Aorta (tissue), 5 donors: ENCODE measurements at regions not wholly inside any gene's neighbourhood (a gene's known extent, or its start where the extent isn't known, plus 50 kb on each side); places are given as distances from the start of the nearest gene placed in this dataset.
A peak's percentile ranks its signal among the peaks of the same experiment; 100 is the strongest.

Source experiments
- ATAC-seq: fragments of 200-7000 bp; cut with Tn5 transposase; one replicate; pipeline ENCODE4 v1.9.1; 2022; ENCODE audit warnings: moderate library complexity; ENCODE audit not compliant: low FRiP score
- DNase-seq, 2 donors: peaks; one replicate each; pipeline ENCODE4 v3.0.0-alpha.2; 2020
- H3K27ac ChIP-seq, 2 donors: one replicate each; pipeline ENCODE4 v1.5.1; 2013; ENCODE audit warnings: low read length in 2 of 2, mild to moderate bottlenecking in 2 of 2, moderate library complexity in 2 of 2, control low read depth in 1 of 2, inconsistent platforms in 1 of 2, low read depth in 1 of 2
- H3K27me3 ChIP-seq, 2 donors: one replicate each; pipeline ENCODE4 v1.6.1; 2013; ENCODE audit warnings: control low read depth in 1 of 2, low read length in 1 of 2, mild to moderate bottlenecking in 1 of 2, moderate library complexity in 1 of 2; ENCODE audit not compliant: insufficient read depth in 2 of 2, control insufficient read depth in 1 of 2
- H3K36me3 ChIP-seq, 2 donors: one replicate each; pipeline ENCODE4 v1.6.1; 2013; ENCODE audit warnings: control low read depth in 1 of 2, low read length in 1 of 2, mild to moderate bottlenecking in 1 of 2; ENCODE audit not compliant: insufficient read depth in 2 of 2, control insufficient read depth in 1 of 2
- H3K4me1 ChIP-seq, 2 donors: one replicate each; pipeline ENCODE4 v1.6.1; 2013; ENCODE audit warnings: low read length in 2 of 2, control low read depth in 1 of 2, mild to moderate bottlenecking in 1 of 2, moderate library complexity in 1 of 2; ENCODE audit not compliant: insufficient read depth in 2 of 2, control insufficient read depth in 1 of 2
- H3K4me3 ChIP-seq, 2 donors: one replicate each; pipeline ENCODE4 v1.5.1; 2013; ENCODE audit warnings: low read length in 2 of 2, control low read depth in 1 of 2, mild to moderate bottlenecking in 1 of 2
- H3K9me3 ChIP-seq: one replicate; pipeline ENCODE4 v1.6.1; 2013; ENCODE audit warnings: mild to moderate bottlenecking, low read length; ENCODE audit not compliant: control insufficient read depth
- WGBS, 2 donors: extraction: QIAGEN DNeasy Blood & Tissue Kit; methylation state at CpG; one replicate each; pipeline ENCODE4 v1.1.7; 2013; 5-methylcytosine and 5-hydroxymethylcytosine counted together
- intact Hi-C, 2 donors: fragments of 100-400 bp; cut with DNase I; formaldehyde crosslinking; loops; one replicate each; pipeline versions ENCODE4 v1.14.2 to v1.15.0; 2022
- donor health status: healthy with polysubstance abuse.
- donor health status: Bipolar disorder and iron deficiency.
- donor health status: DM: no; HTN: no; CAD: no.
- donor health status: DM: no; HTN: no; CAD: no.
- donor health status: DM: yes; HTN: yes; CAD: no.

- no peak for DNase-seq
- no peak overlapping the region for H3K27ac ChIP-seq
- no peak for ATAC-seq
- H3K4me3 ChIP-seq: no peak overlapping the region
- WGBS, 2 donors: 77 to 80% methylated on average over 2 of the region's 2 CpGs
- H3K9me3 ChIP-seq: no peaks in the 10 kb centered on the region
- no peaks in the 10 kb centered on the region for H3K4me1 ChIP-seq
- intact Hi-C loops: no loop called here
- H3K36me3 ChIP-seq: no peaks in the 10 kb centered on the region
- no peaks in the 10 kb centered on the region for H3K27me3 ChIP-seq
Measured at GRCh38 chr20:6228302-6228843, 105.5 kb upstream of the FERMT1 start.

- DNase-seq (no peak), ATAC-seq (no peak)
- intact Hi-C loops: no loop called here
- Histone ChIP-seq H3K9me3 (no peaks in the 10 kb centered on the region), H3K27ac (no peak overlapping the region), H3K4me3 (no peak overlapping the region), H3K4me1 (no peaks in the 10 kb centered on the region), H3K36me3 (no peaks in the 10 kb centered on the region), H3K27me3 (no peaks in the 10 kb centered on the region)
- WGBS, 2 donors: 96 to 97% methylated on average over 22 of the region's 22 CpGs
Measured at GRCh38 chr20:6213311-6213710, 90.5 kb upstream of the FERMT1 start.

- WGBS, 2 donors: 97% methylated on average over 20 to 24 of the region's 24 CpGs
- Histone ChIP-seq H3K36me3 (no peaks in the 10 kb centered on the region), H3K9me3 (peaks cover 3% of the 10 kb centered on the region), H3K27ac (no peak overlapping the region), H3K27me3 (no peaks in the 10 kb centered on the region), H3K4me3 (no peak overlapping the region), H3K4me1 (no peaks in the 10 kb centered on the region)
- peak; percentile 33 to 65 for DNase-seq
- ATAC-seq: no peak
- intact Hi-C loops: no loop called here
Measured at GRCh38 chr20:6212903-6213302, 90.1 kb upstream of the FERMT1 start.

GRCh38 chr20:6209093-6209492, 86.3 kb upstream of the FERMT1 start:
- Histone ChIP-seq H3K4me1 (no peaks in the 10 kb centered on the region), H3K27ac (no peak overlapping the region), H3K36me3 (no peaks in the 10 kb centered on the region), H3K9me3 (peaks cover 6% of the 10 kb centered on the region), H3K4me3 (no peak overlapping the region), H3K27me3 (no peaks in the 10 kb centered on the region)
- ATAC-seq (no peak), DNase-seq (no peak)
- intact Hi-C loops: no loop called here

GRCh38 chr20:6200092-6200491, 77.3 kb upstream of the FERMT1 start:
- WGBS, 2 donors: 54 to 55% methylated on average over 5 of the region's 5 CpGs
- Histone ChIP-seq H3K27ac (no peak overlapping the region), H3K36me3 (no peaks in the 10 kb centered on the region), H3K4me1 (no peaks in the 10 kb centered on the region), H3K9me3 (peaks cover 1% of the 10 kb centered on the region), H3K27me3 (no peaks in the 10 kb centered on the region), H3K4me3 (no peak overlapping the region)
- intact Hi-C loops: no loop called here
- DNase-seq (no peak), ATAC-seq (no peak)

- Histone ChIP-seq H3K27ac (no peak overlapping the region), H3K4me3 (no peak overlapping the region), H3K4me1 (no peaks in the 10 kb centered on the region), H3K36me3 (no peaks in the 10 kb centered on the region), H3K27me3 (peaks cover 0 to 2% of the 10 kb centered on the region in 2 donors), H3K9me3 (no peaks in the 10 kb centered on the region)
- no peak for DNase-seq
- no peak for ATAC-seq
- WGBS, 2 donors: 30 to 41% methylated on average over 3 of the region's 3 CpGs
- intact Hi-C loops: no loop called here
Measured at GRCh38 chr20:6185268-6185667, 62.4 kb upstream of the FERMT1 start.

- ATAC-seq (no peak), DNase-seq (no peak)
- H3K27ac ChIP-seq: no peak overlapping the region
- no peaks in the 10 kb centered on the region for H3K4me1 ChIP-seq
- WGBS, 2 donors: 67 to 76% methylated on average over 6 of the region's 6 CpGs
- peaks cover 0 to 2% of the 10 kb centered on the region in 2 donors for H3K27me3 ChIP-seq
- no peaks in the 10 kb centered on the region for H3K9me3 ChIP-seq
- intact Hi-C loops: no loop called here
- no peaks in the 10 kb centered on the region for H3K36me3 ChIP-seq
- H3K4me3 ChIP-seq: no peak overlapping the region
Measured at GRCh38 chr20:6184086-6184485, 61.3 kb upstream of the FERMT1 start.

GRCh38 chr20:6180531-6180930, 57.7 kb upstream of the FERMT1 start:
- Histone ChIP-seq H3K9me3 (no peaks in the 10 kb centered on the region), H3K27me3 (no peaks in the 10 kb centered on the region), H3K4me3 (no peak overlapping the region), H3K4me1 (no peaks in the 10 kb centered on the region), H3K36me3 (no peaks in the 10 kb centered on the region), H3K27ac (no peak overlapping the region)
- intact Hi-C loops: no loop called here
- WGBS, 2 donors: 92 to 95% methylated on average over 4 of the region's 4 CpGs
- DNase-seq (no peak), ATAC-seq (no peak)

GRCh38 chr20:6178537-6178936, 55.7 kb upstream of the FERMT1 start:
- Histone ChIP-seq H3K36me3 (no peaks in the 10 kb centered on the region), H3K4me1 (no peaks in the 10 kb centered on the region), H3K9me3 (no peaks in the 10 kb centered on the region), H3K27me3 (no peaks in the 10 kb centered on the region), H3K27ac (no peak overlapping the region), H3K4me3 (no peak overlapping the region)
- WGBS, 2 donors: 1 to 2% methylated on average over 3 of the region's 3 CpGs
- intact Hi-C loops: loop anchor here in 1 of 2 donors (10.0 kb wide), 1 partner anchor 1106 kb away; no protein-coding TSS in a partner anchor
- ATAC-seq (no peak), DNase-seq (no peak)
